Caco-2 (cell line): ENCODE measurements at regions not wholly inside any gene's neighbourhood (a gene's known extent, or its start where the extent isn't known, plus 50 kb on each side); places are given as distances from the start of the nearest gene placed in this dataset.

ENCODE experiments used
- BruUV-seq: library from RNA; stranded (reverse); fragments of 400-500 nt; replicated peaks from 2 replicates; lab custom pipeline; 2021; lab: Mats Ljungman, UMichigan
- CTCF ChIA-PET: fragments of 300-600 bp; sonication (Branson Sonifier 250); formaldehyde crosslinking; loops from one replicate; lab custom pipeline; 2022; ENCODE audit warnings: antibody characterized with exemption; lab: Charles Lee
- POLR2A ChIA-PET: fragments of 300-600 bp; sonication (Branson Sonifier 250); formaldehyde crosslinking; loops from one replicate; lab custom pipeline; 2022; ENCODE audit warnings: antibody characterized with exemption; lab: Charles Lee
- DNase-seq, 2 experiments: peaks; one replicate each; pipeline versions ENCODE4 v3.0.0 to v3.0.0-alpha.2; 2020 to 2022
- H3K27me3 ChIP-seq: replicated peaks from 2 replicates; pipeline ENCODE4 v1.6.0; 2011; ENCODE audit warnings: low read length; ENCODE audit not compliant: control insufficient read depth, insufficient read depth
- H3K36me3 ChIP-seq: 2 replicates; pipeline ENCODE4 v1.5.1; 2011; ENCODE audit warnings: low read length; ENCODE audit not compliant: control insufficient read depth, insufficient read depth
- H3K4me1 ChIP-seq: fragments of 250-450 bp; sonication (Bioruptor Pico); 2 replicates; pipeline ENCODE4 v1.5.1; 2020; ENCODE audit warnings: mild to moderate bottlenecking
- H3K4me3 ChIP-seq: 2 replicates; pipeline ENCODE4 v1.5.1; 2011; ENCODE audit warnings: low read depth, mild to moderate bottlenecking, control low read depth, low read length
- H3K9me3 ChIP-seq: fragments of 250-450 bp; sonication (Bioruptor Pico); 2 replicates; pipeline ENCODE4 v1.5.1; 2020; ENCODE audit warnings: mild to moderate bottlenecking, moderate library complexity
- H3K27ac Mint-ChIP-seq: one replicate; pipeline ENCODE4 v1.8.0; 2022; ENCODE audit warnings: mixed read lengths; ENCODE audit not compliant: unreplicated experiment
- H3K27me3 Mint-ChIP-seq: one replicate; pipeline ENCODE4 v1.8.0; 2022; ENCODE audit warnings: mixed read lengths; ENCODE audit not compliant: insufficient read depth, unreplicated experiment
- H3K36me3 Mint-ChIP-seq: one replicate; pipeline ENCODE4 v1.8.0; 2022; ENCODE audit warnings: mild to moderate bottlenecking, mixed read lengths; ENCODE audit not compliant: insufficient read depth, unreplicated experiment
- H3K4me1 Mint-ChIP-seq: one replicate; pipeline ENCODE4 v1.8.0; 2022; ENCODE audit warnings: low read depth, mixed read lengths; ENCODE audit not compliant: unreplicated experiment
- H3K4me3 Mint-ChIP-seq: one replicate; pipeline ENCODE4 v1.8.0; 2022; ENCODE audit warnings: mild to moderate bottlenecking, moderate library complexity, mixed read lengths; ENCODE audit not compliant: unreplicated experiment
- H3K9me3 Mint-ChIP-seq: one replicate; pipeline ENCODE4 v1.8.0; 2022; ENCODE audit warnings: mixed read lengths; ENCODE audit not compliant: unreplicated experiment
- intact Hi-C: fragments of 100-400 bp; cut with micrococcal nuclease; formaldehyde crosslinking; loops from one replicate; pipeline ENCODE4 v1.10.0; 2022; ENCODE audit not compliant: unreplicated experiment
- TF ChIP-seq, protein P1 (sequence below), 2 experiments: fragments of 200-600 bp in 1 of 2; IDR thresholded peaks; 1 replicate in 1 of 2; 2 replicates in 1 of 2; pipeline versions ENCODE4 v1.5.1 to v1.8.0; 2011 to 2022; ENCODE audit warnings: antibody characterized with exemption in 1 of 2, control low read depth in 1 of 2, inconsistent platforms in 1 of 2, low read depth in 1 of 2, low read length in 1 of 2, mild to moderate bottlenecking in 1 of 2, moderate library complexity in 1 of 2; ENCODE audit not compliant: insufficient read depth in 1 of 2, severe bottlenecking in 1 of 2, unreplicated experiment in 1 of 2

DNA sequence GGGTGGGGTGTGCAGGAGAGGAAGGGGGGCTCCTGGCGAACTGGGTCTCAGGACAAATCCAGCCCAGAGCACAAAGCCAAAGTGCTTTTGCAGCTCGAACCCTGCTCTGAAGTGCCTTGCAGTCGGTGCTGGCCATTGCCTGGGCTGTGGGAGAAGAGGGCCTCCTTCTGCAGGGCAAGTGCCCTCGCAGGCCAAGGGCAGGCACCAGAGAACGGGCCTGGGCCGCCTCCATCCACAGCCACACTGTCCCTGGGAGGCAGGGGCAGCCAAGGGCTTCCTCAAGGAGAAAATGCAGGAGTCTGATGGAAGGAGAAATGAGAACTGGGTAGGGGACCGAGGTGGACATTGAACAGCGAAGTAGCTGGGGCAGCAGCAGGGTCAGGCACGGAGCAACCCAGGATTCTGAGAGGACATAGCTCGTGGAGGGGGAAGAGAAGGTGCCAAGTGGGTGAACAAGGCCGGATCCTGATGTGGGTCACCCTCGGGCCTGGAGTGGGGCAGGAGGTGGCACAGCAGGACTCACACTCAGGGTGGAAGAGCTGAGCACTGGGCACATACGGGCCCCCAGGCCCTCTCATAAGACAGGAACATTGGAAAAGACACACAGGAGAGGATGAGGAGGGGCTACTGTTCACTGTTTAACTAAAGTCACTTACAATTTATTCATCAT lies 312.8 kb upstream of the SALL3 start:
- no peaks in the 10 kb centered on the region for H3K9me3 ChIP-seq

DNA sequence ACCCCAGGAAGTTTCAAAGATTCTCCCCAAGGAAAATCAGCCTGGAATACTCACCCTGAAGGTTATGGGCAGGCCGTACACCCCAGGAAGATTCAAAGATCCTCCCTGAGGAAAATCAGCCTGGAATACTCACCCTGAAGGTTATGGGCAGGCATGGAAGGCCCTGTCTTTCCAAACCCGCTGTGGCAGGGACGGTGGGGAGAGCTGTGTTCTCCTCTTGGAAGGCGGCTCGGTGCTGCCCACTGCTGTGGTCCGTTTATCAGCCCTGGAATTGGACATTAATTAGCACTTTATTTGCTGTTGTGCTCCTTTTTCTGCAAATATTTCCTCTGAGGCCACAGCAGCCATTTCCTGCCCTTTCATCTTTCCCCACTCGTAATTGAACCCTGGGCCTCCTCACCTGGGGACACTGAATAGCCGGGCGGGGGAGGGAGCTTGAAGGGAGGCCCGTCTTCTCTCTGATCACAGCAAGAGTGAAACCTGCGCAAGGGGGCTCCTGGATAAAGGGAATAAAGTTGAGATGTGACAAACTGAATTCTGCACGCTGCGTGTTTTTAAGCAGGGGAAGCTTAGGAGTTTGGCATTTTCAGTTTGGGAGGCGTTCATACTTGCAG lies 308.7 kb upstream of the SALL3 start:
- H3K36me3 Mint-ChIP-seq: no peaks in the 10 kb centered on the region
- H3K27me3 Mint-ChIP-seq: no peaks in the 10 kb centered on the region
- Histone ChIP-seq H3K9me3 (no peaks in the 10 kb centered on the region), H3K4me1 (no peaks in the 10 kb centered on the region), H3K36me3 (no peaks in the 10 kb centered on the region), H3K27me3 (no peaks in the 10 kb centered on the region), H3K4me3 (no peak overlapping the region)
- no peak overlapping the region for H3K4me3 Mint-ChIP-seq
- POLR2A ChIA-PET: no interaction called here
- H3K4me1 Mint-ChIP-seq: no peaks in the 10 kb centered on the region
- no peak overlapping the region for H3K27ac Mint-ChIP-seq
- no peak for DNase-seq
- CTCF ChIA-PET: no interaction called here
- no TSS peak for BruUV-seq
- TF ChIP-seq, protein P1, sequence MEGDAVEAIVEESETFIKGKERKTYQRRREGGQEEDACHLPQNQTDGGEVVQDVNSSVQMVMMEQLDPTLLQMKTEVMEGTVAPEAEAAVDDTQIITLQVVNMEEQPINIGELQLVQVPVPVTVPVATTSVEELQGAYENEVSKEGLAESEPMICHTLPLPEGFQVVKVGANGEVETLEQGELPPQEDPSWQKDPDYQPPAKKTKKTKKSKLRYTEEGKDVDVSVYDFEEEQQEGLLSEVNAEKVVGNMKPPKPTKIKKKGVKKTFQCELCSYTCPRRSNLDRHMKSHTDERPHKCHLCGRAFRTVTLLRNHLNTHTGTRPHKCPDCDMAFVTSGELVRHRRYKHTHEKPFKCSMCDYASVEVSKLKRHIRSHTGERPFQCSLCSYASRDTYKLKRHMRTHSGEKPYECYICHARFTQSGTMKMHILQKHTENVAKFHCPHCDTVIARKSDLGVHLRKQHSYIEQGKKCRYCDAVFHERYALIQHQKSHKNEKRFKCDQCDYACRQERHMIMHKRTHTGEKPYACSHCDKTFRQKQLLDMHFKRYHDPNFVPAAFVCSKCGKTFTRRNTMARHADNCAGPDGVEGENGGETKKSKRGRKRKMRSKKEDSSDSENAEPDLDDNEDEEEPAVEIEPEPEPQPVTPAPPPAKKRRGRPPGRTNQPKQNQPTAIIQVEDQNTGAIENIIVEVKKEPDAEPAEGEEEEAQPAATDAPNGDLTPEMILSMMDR (IDR thresholded peaks at IDR 0.05; ENCODE audit: insufficient read depth in 1 of 2, low read depth in 1 of 2, low read length in 1 of 2, severe bottlenecking in 1 of 2, unreplicated experiment in 1 of 2): no peak
- intact Hi-C loops: no loop called here
- no peaks in the 10 kb centered on the region for H3K9me3 Mint-ChIP-seq

More for the DNA sequence above, 312.8 kb upstream of the SALL3 start:
- DNase-seq: no peak
- no peak overlapping the region for H3K4me3 ChIP-seq
- H3K9me3 Mint-ChIP-seq: no peaks in the 10 kb centered on the region
- no TSS peak for BruUV-seq
- TF ChIP-seq, protein P1 (IDR thresholded peaks at IDR 0.05; ENCODE audit: insufficient read depth in 1 of 2, low read depth in 1 of 2, low read length in 1 of 2, severe bottlenecking in 1 of 2, unreplicated experiment in 1 of 2): no peak
- H3K27ac Mint-ChIP-seq: no peak overlapping the region
- no peaks in the 10 kb centered on the region for H3K27me3 Mint-ChIP-seq
- H3K4me1 ChIP-seq: no peaks in the 10 kb centered on the region
- no peaks in the 10 kb centered on the region for H3K4me1 Mint-ChIP-seq
- H3K36me3 ChIP-seq: no peaks in the 10 kb centered on the region
- POLR2A ChIA-PET: no interaction called here
- no peaks in the 10 kb centered on the region for H3K27me3 ChIP-seq
- no peak overlapping the region for H3K4me3 Mint-ChIP-seq
- no peaks in the 10 kb centered on the region for H3K36me3 Mint-ChIP-seq
- CTCF ChIA-PET: no interaction called here
- intact Hi-C loops: no loop called here

DNA sequence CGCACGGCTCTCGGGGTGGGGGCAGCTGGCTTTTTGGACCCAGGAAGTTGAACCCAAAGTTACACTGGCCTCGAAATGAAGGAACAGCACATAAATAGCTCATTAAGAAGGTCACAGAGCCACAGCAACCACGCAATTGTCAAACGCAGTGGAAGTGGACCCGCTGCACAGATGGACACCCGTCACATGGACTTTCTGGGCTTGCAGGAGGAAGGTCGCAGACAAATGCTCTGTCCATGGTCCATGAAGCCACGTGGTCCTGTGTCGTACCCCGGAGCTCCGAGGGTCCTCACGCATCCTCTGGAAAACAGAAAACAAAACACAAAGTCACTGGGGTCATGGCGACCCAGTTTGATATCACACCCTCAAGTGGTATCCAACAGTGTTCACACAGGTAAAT lies 308.1 kb upstream of the SALL3 start:
- H3K4me3 ChIP-seq: no peak overlapping the region
- no peaks in the 10 kb centered on the region for H3K9me3 ChIP-seq
- CTCF ChIA-PET: no interaction called here
- no TSS peak for BruUV-seq
- H3K36me3 Mint-ChIP-seq: no peaks in the 10 kb centered on the region
- H3K36me3 ChIP-seq: no peaks in the 10 kb centered on the region
- H3K4me1 ChIP-seq: no peaks in the 10 kb centered on the region
- no peak for DNase-seq
- no peaks in the 10 kb centered on the region for H3K9me3 Mint-ChIP-seq
- TF ChIP-seq, protein P1 (IDR thresholded peaks at IDR 0.05; ENCODE audit: insufficient read depth in 1 of 2, low read depth in 1 of 2, low read length in 1 of 2, severe bottlenecking in 1 of 2, unreplicated experiment in 1 of 2): no peak
- no peak overlapping the region for H3K4me3 Mint-ChIP-seq
- H3K27me3 ChIP-seq: no peaks in the 10 kb centered on the region
- no peaks in the 10 kb centered on the region for H3K27me3 Mint-ChIP-seq
- intact Hi-C loops: no loop called here
- no peaks in the 10 kb centered on the region for H3K4me1 Mint-ChIP-seq
- H3K27ac Mint-ChIP-seq: no peak overlapping the region
- POLR2A ChIA-PET: no interaction called here
